GM10266 (cell line): ENCODE measurements at regions not wholly inside any gene's neighbourhood (a gene's known extent, or its start where the extent isn't known, plus 50 kb on each side); places are given as distances from the start of the nearest gene placed in this dataset.

Experiments used
- DNase-seq: peaks from one replicate; pipeline ENCODE4 v3.0.0; 2012; ENCODE audit errors: extremely low spot score
- CTCF ChIP-seq: IDR thresholded peaks from 2 replicates; pipeline ENCODE4 v1.5.1; 2012; ENCODE audit warnings: mild to moderate bottlenecking, low read depth; ENCODE audit not compliant: control insufficient read depth, insufficient read depth; ENCODE audit errors: missing control alignments

GRCh38 chr5:143494162-143494561, 90.7 kb upstream of the NR3C1 start:
- no peak for DNase-seq
- TF ChIP-seq CTCF: no peak

- TF ChIP-seq CTCF: no peak
- DNase-seq: no peak
These were observed 89.3 kb upstream of the NR3C1 start for GRCh38 chr5:143492783-143493182.

DNA sequence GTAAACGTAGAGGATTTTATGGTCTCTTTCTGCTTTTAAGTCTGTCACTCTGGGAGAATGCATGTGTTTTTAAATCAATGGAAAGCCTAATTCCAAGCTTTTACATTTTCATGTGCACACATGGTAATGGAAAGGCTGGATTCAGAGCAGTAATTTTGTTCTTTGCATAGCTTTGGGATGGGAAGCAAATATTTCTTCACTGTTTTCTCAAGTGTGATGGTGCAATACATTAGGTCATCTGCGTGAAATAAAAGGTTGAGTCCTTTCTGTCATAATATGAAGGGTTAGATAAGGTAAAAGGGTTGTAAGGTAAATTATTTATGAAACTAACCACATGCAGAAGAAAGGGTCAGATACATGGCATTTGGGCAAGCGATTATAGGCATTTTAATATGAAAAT, 88.2 kb upstream of the NR3C1 start:
- DNase-seq: no peak
- TF ChIP-seq CTCF: no peak

DNA sequence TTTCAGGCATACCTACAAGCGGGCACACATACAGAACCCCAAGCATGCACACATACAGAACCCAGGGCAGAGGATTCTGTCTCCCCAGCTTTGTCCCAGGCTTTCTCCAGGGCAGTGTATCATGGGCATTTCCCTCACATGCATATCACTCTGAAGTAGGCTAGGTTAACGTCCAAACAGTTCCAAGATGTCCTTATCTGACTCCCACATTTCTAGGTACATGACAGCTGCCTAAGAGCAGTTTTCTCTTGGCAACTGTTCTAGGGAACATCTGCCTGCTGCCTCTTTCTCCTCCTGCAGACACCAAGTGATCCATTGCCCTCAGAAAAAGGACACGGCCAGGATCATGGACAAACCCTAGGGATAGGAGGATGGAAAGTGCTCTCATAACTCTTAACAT, 84.9 kb upstream of the NR3C1 start:
- no peak for DNase-seq
- TF ChIP-seq CTCF: no peak

- TF ChIP-seq CTCF: no peak
- DNase-seq: no peak
These were observed 81.1 kb upstream of the NR3C1 start for GRCh38 chr5:143484601-143485000.

GRCh38 chr5:143481697-143482531, 78.4 kb upstream of the NR3C1 start:
- no peak for DNase-seq
- no peak for TF ChIP-seq CTCF

DNA sequence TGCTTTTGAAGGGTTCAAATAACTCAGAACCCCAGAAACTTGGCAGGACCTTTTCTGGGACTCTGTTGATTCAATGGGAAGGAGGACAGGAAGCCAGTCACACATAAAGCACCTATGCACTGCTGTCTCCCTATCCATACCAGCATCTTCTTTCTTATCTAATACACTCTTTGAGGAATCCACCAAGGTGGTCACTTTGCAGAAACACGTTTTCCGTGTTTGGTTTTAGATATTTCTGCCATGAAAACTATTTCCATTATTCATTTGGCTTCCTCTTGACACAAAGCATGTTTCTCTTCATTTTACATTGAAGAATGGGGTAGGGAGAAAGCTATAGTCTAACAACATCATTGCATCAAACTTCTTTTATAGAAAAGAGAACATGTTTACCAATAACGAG, 76.5 kb upstream of the NR3C1 start:
- no peak for TF ChIP-seq CTCF
- DNase-seq: no peak
